ENCODE measurements at regions not wholly inside any gene's neighbourhood (a gene's known extent, or its start where the extent isn't known, plus 50 kb on each side); places are given as distances from the start of the nearest gene placed in this dataset.

DNA sequence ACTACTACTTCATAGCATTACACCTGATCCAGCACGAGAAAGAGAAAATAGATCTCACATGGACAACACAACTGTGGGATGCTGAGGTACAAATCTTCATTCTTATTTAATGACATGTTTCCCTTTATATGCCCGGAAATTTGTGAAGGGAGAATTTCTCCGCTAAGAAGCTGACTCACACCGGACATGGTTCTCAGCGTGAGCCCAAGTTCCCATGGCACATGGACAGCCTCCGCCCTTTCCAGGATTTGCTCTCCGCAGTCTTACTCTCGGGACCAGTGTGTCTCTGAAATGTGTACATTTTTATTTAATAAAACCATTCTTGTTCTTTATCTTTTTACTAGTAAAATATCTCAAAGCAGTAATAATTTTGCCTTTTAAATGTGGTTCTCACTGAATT, 1154.8 kb downstream of the TMEM121 start:
- Histone ChIP-seq H3K36me3 (no peaks in the 10 kb centered on the region), H3K9me3 (no peaks in the 10 kb centered on the region), H3K27me3 (peaks cover 9% of the 10 kb centered on the region), H3K27ac (no peak overlapping the region), H3K4me1 (no peaks in the 10 kb centered on the region), H3K4me3 (no peak overlapping the region)
- TF ChIP-seq EP300 (IDR thresholded peaks at IDR 0.05): no peak
- TF ChIP-seq, protein P1, sequence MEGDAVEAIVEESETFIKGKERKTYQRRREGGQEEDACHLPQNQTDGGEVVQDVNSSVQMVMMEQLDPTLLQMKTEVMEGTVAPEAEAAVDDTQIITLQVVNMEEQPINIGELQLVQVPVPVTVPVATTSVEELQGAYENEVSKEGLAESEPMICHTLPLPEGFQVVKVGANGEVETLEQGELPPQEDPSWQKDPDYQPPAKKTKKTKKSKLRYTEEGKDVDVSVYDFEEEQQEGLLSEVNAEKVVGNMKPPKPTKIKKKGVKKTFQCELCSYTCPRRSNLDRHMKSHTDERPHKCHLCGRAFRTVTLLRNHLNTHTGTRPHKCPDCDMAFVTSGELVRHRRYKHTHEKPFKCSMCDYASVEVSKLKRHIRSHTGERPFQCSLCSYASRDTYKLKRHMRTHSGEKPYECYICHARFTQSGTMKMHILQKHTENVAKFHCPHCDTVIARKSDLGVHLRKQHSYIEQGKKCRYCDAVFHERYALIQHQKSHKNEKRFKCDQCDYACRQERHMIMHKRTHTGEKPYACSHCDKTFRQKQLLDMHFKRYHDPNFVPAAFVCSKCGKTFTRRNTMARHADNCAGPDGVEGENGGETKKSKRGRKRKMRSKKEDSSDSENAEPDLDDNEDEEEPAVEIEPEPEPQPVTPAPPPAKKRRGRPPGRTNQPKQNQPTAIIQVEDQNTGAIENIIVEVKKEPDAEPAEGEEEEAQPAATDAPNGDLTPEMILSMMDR (IDR thresholded peaks at IDR 0.05): no peak
- no peak for TF ChIP-seq POLR2A (IDR thresholded peaks at IDR 0.05)
- no peak for TF ChIP-seq POLR2AphosphoS5 (IDR thresholded peaks at IDR 0.05)
- no peak for DNase-seq (ENCODE audit: low spot score in 2 of 2)
- WGBS: 91% methylated on average over 8 of the region's 8 CpGs

DNA sequence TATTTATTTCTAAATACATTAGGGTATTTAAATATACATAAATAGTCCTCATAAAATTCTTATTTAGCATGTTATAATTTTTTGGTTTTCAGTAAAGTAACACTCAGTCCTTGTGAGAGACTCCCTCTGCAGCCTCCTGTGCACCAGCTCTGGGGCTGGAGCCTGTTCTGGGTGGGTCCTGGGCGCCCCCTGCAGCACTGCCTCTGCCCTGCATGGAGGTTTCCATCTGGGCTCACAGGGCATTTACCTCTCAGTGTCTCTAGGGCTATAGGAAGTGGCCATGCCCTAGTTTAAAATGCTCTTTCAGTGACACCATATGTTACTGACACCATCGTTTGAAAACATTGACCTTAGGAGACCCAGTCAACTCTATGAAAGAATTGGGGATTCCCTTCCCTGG, 1155.2 kb downstream of the TMEM121 start:
- TF ChIP-seq, protein P1 (IDR thresholded peaks at IDR 0.05): no peak
- no peak for TF ChIP-seq POLR2AphosphoS5 (IDR thresholded peaks at IDR 0.05)
- TF ChIP-seq POLR2A (IDR thresholded peaks at IDR 0.05): no peak
- DNase-seq (ENCODE audit: low spot score in 2 of 2): no peak
- H3K36me3 ChIP-seq: no peaks in the 10 kb centered on the region
- WGBS: 46% methylated on average over 2 of the region's 2 CpGs
- H3K27me3 ChIP-seq: peaks cover 9% of the 10 kb centered on the region
- no peaks in the 10 kb centered on the region for H3K4me1 ChIP-seq
- H3K9me3 ChIP-seq: no peaks in the 10 kb centered on the region
- no peak overlapping the region for H3K27ac ChIP-seq
- no peak overlapping the region for H3K4me3 ChIP-seq

DNA sequence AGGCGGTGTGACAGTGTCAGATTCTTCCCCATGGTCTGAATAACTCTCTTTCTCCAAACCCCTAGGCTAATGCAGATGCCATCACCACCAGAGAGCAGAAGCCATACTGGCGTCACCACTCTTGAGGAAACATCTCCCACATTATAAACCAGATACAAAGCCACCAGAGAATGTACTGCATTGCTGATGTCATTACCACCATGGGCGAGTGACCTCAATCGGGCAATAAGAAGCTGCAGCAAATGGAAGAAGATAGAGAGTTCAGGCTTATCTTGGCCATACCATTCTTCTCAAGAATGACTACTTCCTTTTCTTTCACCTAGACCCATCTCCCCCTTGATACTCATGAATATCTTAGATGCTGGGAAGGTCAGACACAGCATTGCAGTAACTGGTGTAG, 1157.2 kb downstream of the TMEM121 start:
- WGBS: 48% methylated on average over 4 of the region's 4 CpGs
- DNase-seq (ENCODE audit: low spot score in 2 of 2): no peak
- Histone ChIP-seq H3K27me3 (peaks cover 9% of the 10 kb centered on the region), H3K4me1 (no peaks in the 10 kb centered on the region), H3K4me3 (no peak overlapping the region), H3K9me3 (no peaks in the 10 kb centered on the region), H3K36me3 (no peaks in the 10 kb centered on the region), H3K27ac (no peak overlapping the region)
- no peak for TF ChIP-seq POLR2AphosphoS5 (IDR thresholded peaks at IDR 0.05)
- TF ChIP-seq POLR2A (IDR thresholded peaks at IDR 0.05): no peak
- no peak for TF ChIP-seq EP300 (IDR thresholded peaks at IDR 0.05)
- TF ChIP-seq, protein P1 (IDR thresholded peaks at IDR 0.05): no peak

DNA sequence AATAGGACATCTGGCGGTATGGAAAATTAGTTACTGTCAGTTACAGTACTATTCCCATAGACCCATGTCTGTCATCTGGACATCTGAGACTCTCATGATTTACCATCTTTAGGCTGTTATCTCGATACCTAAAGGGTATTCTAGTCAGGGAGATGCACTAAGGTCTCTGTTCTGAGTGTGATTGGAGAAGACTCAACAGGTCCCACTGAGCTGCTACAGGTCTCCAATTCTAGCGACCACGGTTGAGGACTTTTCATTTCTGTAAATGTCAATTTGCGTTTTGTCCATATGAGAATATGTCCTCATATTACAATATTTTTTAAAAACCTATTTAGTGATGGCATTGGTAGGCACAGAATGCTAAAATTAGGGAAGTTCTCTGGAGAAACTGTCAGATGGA, 1160.2 kb downstream of the TMEM121 start:
- no peak for TF ChIP-seq EP300 (IDR thresholded peaks at IDR 0.05)
- TF ChIP-seq POLR2AphosphoS5 (IDR thresholded peaks at IDR 0.05): no peak
- TF ChIP-seq POLR2A (IDR thresholded peaks at IDR 0.05): no peak
- TF ChIP-seq, protein P1 (IDR thresholded peaks at IDR 0.05): no peak
- Histone ChIP-seq H3K4me1 (no peaks in the 10 kb centered on the region), H3K36me3 (no peaks in the 10 kb centered on the region), H3K27me3 (no peaks in the 10 kb centered on the region), H3K4me3 (no peak overlapping the region), H3K9me3 (no peaks in the 10 kb centered on the region), H3K27ac (no peak overlapping the region)
- WGBS: 65% methylated on average over 5 of the region's 5 CpGs
- no peak for DNase-seq (ENCODE audit: low spot score in 2 of 2)

DNA sequence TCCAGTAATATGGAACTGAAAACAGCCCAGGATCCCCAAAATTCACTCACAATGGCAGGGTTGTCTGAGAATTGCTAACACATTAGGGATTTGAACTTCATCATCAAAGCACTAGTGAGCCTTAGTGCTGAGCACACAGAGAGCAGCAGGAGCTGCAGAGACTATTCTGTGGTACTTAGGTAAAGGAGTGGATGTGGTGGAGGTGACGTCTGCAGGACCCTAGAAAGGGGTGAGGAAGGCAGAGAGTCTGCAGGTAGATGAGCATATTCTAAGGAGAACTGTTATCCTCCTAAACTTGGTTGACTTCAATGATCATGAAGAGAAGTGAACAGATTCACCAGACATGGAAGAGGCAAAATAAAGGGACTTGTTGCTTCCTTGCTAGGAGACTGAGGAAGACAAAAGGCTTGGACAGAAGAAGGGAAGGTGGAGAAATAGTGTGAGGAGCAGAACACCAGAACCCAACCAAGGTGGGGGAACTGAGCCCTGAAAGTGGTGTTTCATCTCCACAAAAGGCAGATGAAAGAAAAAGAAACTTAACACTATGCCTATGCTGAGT, 1164.0 kb downstream of the TMEM121 start:
- no peaks in the 10 kb centered on the region for H3K27me3 ChIP-seq

More for the DNA sequence above, 1164.0 kb downstream of the TMEM121 start:
- no peak overlapping the region for H3K27ac ChIP-seq
- H3K4me1 ChIP-seq: no peaks in the 10 kb centered on the region
- TF ChIP-seq EP300 (IDR thresholded peaks at IDR 0.05): no peak
- TF ChIP-seq, protein P1 (IDR thresholded peaks at IDR 0.05): no peak
- H3K36me3 ChIP-seq: no peaks in the 10 kb centered on the region
- no peak overlapping the region for H3K4me3 ChIP-seq
- H3K9me3 ChIP-seq: no peaks in the 10 kb centered on the region
- DNase-seq (ENCODE audit: low spot score in 2 of 2): no peak
- 61% methylated on average over 1 of the region's 1 CpG for WGBS
